Panc1 (cell line): ENCODE measurements at regions not wholly inside any gene's neighbourhood (a gene's known extent, or its start where the extent isn't known, plus 50 kb on each side); places are given as distances from the start of the nearest gene placed in this dataset.

Experiments
- TCF7L2 ChIP-seq: IDR thresholded peaks from 2 replicates; pipeline ENCODE4 v1.6.1; 2011; ENCODE audit warnings: mild to moderate bottlenecking, low read depth, low read length, inconsistent platforms
- TF ChIP-seq, protein P1 (sequence below): fragments of 450-650 bp; IDR thresholded peaks from 2 replicates; pipeline ENCODE4 v1.5.1; 2017; ENCODE audit warnings: mild to moderate bottlenecking
- TF ChIP-seq, protein P2 (sequence below), 2 experiments: IDR thresholded peaks; 2 replicates each; pipeline ENCODE4 v1.6.1; 2011 to 2012; ENCODE audit warnings: low read depth in 2 of 2, control low read depth in 1 of 2, low read length in 1 of 2, mild to moderate bottlenecking in 1 of 2, moderate library complexity in 1 of 2; ENCODE audit not compliant: insufficient read depth in 1 of 2

DNA sequence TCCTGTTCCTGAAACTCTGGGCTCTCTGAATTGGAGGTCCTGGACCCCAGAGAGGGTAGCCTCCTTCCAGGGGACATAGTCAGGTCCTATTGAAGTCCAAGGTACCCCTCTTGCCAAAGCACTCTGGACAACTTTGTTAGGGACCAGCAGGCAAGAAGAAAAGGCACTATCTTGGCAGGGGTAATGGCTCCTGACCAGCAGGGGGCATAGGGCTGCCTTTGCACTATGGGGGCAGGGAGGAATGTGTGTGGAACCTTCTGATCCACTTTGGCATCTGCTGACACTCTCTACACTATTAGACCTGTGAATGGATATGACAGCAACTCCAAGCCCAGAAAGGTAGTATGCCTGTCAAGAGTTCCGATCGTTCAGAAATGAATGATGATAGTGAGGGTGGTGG is 179.0 kb upstream of the CD180 start:
- TF ChIP-seq, protein P1, sequence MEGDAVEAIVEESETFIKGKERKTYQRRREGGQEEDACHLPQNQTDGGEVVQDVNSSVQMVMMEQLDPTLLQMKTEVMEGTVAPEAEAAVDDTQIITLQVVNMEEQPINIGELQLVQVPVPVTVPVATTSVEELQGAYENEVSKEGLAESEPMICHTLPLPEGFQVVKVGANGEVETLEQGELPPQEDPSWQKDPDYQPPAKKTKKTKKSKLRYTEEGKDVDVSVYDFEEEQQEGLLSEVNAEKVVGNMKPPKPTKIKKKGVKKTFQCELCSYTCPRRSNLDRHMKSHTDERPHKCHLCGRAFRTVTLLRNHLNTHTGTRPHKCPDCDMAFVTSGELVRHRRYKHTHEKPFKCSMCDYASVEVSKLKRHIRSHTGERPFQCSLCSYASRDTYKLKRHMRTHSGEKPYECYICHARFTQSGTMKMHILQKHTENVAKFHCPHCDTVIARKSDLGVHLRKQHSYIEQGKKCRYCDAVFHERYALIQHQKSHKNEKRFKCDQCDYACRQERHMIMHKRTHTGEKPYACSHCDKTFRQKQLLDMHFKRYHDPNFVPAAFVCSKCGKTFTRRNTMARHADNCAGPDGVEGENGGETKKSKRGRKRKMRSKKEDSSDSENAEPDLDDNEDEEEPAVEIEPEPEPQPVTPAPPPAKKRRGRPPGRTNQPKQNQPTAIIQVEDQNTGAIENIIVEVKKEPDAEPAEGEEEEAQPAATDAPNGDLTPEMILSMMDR: no peak
- no peak for TF ChIP-seq TCF7L2
- TF ChIP-seq, protein P2, sequence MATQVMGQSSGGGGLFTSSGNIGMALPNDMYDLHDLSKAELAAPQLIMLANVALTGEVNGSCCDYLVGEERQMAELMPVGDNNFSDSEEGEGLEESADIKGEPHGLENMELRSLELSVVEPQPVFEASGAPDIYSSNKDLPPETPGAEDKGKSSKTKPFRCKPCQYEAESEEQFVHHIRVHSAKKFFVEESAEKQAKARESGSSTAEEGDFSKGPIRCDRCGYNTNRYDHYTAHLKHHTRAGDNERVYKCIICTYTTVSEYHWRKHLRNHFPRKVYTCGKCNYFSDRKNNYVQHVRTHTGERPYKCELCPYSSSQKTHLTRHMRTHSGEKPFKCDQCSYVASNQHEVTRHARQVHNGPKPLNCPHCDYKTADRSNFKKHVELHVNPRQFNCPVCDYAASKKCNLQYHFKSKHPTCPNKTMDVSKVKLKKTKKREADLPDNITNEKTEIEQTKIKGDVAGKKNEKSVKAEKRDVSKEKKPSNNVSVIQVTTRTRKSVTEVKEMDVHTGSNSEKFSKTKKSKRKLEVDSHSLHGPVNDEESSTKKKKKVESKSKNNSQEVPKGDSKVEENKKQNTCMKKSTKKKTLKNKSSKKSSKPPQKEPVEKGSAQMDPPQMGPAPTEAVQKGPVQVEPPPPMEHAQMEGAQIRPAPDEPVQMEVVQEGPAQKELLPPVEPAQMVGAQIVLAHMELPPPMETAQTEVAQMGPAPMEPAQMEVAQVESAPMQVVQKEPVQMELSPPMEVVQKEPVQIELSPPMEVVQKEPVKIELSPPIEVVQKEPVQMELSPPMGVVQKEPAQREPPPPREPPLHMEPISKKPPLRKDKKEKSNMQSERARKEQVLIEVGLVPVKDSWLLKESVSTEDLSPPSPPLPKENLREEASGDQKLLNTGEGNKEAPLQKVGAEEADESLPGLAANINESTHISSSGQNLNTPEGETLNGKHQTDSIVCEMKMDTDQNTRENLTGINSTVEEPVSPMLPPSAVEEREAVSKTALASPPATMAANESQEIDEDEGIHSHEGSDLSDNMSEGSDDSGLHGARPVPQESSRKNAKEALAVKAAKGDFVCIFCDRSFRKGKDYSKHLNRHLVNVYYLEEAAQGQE (IDR thresholded peaks at IDR 0.05; ENCODE audit: insufficient read depth in 1 of 2, low read depth in 2 of 2, low read length in 1 of 2): no peak
